ENCODE measurements at regions not wholly inside any gene's neighbourhood (a gene's known extent, or its start where the extent isn't known, plus 50 kb on each side); places are given as distances from the start of the nearest gene placed in this dataset.
A peak's percentile ranks its signal among the peaks of the same experiment; 100 is the strongest.

DNA sequence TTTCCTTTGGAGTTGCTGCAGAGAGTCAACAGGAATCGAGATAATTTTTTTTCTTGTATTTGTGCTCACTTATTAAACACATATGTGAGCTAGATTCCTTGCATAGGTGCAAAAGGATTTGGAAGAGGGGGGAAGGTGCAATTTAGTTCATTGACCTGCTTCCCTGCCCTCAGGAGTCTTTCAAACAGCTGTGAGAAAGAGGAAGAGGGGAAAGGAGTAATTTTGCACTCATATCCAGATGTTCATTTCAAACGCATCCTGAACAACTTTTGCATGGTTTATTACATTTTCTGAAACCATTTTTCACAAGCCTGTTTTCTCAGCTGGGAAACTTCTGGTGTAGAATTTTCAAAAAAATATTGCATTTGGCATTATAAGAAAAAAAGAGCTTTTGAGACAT lies 795.0 kb downstream of the MAFB start:
- TF ChIP-seq POLR2A (IDR thresholded peaks at IDR 0.05; ENCODE audit: low read length) (no peak), GATA1 (IDR thresholded peaks at IDR 0.05; ENCODE audit: low read depth, low read length) (no peak)
- no peak for DNase-seq

GRCh38 chr20:39893003-39893685 lies 795.9 kb downstream of the MAFB start:
- TF ChIP-seq GATA1 (IDR thresholded peaks at IDR 0.05; ENCODE audit: low read depth, low read length), result no peak
- TF ChIP-seq POLR2A (IDR thresholded peaks at IDR 0.05; ENCODE audit: low read length), result no peak
- no peak for DNase-seq

GRCh38 chr20:39890697-39891096 lies 798.3 kb downstream of the MAFB start:
- no peak for DNase-seq
- no peak for TF ChIP-seq POLR2A (IDR thresholded peaks at IDR 0.05; ENCODE audit: low read length)
- no peak for TF ChIP-seq GATA1 (IDR thresholded peaks at IDR 0.05; ENCODE audit: low read depth, low read length)

- no peak for TF ChIP-seq GATA1 (IDR thresholded peaks at IDR 0.05; ENCODE audit: low read depth, low read length)
- TF ChIP-seq POLR2A (IDR thresholded peaks at IDR 0.05; ENCODE audit: low read length), result no peak
- DNase-seq, result no peak
Observed at GRCh38 chr20:39888310-39888709, 800.7 kb downstream of the MAFB start.

DNA sequence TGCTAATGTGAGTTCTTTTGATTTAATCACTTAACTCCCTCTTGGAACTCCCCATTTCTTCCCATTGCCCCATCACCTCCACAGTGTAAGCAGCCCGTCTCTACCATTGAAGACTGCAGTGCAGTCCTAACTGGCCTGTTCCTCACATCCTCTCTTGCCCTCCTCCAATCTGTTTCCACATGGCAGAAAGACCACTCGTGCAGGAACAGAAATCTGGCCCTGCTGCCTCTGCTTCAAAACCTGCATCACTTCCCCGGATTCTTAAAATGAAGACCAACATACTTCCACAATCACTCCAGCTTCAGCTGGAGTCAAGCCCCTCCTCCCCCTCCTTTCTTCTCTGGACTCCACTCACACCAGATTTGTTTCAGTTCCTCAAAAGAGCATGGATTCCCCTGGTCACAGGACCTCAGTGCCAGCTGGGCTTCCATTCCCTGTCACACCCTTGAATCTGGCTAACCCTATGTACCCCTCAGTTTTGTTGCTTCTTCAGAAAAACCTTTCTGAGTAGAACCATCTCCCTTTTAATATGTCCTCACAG lies 802.3 kb downstream of the MAFB start:
- TF ChIP-seq POLR2A (IDR thresholded peaks at IDR 0.05; ENCODE audit: low read length) (no peak), GATA1 (IDR thresholded peaks at IDR 0.05; ENCODE audit: low read depth, low read length) (no peak)
- no peak for DNase-seq

DNA sequence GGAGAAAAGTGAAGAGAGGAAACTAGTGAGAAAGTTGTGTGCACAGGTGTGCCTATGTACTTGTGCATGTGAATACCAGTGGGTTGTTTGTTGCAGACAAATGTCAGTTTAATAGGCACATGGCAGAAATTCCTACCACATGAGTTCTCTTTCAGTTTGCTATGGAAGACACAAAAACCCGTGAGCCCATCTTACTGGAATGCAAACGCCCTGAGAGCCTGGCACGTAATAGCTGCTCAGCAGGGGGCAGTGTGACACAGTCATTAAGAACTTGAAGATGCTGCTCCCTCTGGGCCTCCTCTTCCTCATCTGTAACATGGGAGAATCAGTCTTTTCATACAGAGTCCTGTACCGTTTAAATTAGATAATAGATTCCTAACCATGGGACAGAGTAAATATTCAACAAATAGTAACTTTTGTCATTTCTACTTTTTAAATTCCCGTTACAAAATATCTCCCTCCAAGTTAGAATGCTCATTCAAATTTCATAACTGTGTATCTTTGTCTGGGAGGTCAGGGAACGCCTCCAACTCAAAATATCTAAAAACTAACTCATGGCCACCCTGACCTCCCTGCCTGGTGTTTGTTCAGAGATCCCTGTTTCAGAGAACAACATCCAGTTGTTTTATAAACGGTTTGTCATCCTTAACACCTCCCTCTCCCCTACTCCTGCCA lies 802.9 kb downstream of the MAFB start:
- DNase-seq, result peak; percentile 22 to 52
- TF ChIP-seq GATA1 (IDR thresholded peaks at IDR 0.05; ENCODE audit: low read depth, low read length) (no peak), POLR2A (IDR thresholded peaks at IDR 0.05; ENCODE audit: low read length) (no peak)

DNA sequence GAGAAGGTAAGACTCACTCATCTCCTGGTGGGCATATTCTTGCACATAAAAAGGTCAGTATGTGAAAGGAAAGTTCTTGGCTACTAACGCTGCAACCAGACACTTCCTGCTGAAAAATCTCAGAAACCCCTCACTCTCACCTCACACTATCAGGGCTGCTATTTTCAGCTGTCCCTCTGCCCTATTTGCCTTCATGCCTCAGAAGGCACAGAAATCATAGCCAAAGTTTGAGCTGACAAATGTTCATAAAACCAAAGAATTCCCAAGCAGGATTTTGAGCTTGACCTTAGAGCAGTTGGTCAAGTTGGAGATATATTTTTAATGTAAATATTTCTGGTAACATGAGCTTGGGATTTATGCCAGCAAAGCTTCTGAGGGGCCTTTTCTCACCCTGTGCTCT lies 806.2 kb downstream of the MAFB start:
- TF ChIP-seq POLR2A (IDR thresholded peaks at IDR 0.05; ENCODE audit: low read length), result no peak
- TF ChIP-seq GATA1 (IDR thresholded peaks at IDR 0.05; ENCODE audit: low read depth, low read length), result no peak
- no peak for DNase-seq

DNA sequence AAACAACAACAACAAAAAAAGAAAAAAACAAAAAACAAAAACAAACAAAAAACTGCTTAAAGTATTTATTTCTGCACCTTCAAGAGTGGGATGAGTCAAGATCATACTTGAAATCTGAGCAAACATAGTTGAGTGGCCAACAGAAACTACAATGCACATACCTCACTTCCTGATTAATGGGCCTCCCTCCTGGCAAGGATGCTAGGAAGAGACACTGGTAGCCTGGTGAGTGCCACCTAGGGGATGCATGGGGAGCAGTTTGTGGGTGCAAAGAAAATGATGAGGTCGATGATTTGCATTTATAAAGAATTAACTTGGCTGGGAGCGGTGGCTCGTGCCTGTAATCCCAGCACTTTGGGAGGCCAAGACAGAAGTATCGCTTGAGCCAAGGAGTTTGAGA lies 808.1 kb downstream of the MAFB start:
- no peak for TF ChIP-seq GATA1 (IDR thresholded peaks at IDR 0.05; ENCODE audit: low read depth, low read length)
- TF ChIP-seq POLR2A (IDR thresholded peaks at IDR 0.05; ENCODE audit: low read length), result no peak

GRCh38 chr20:39879296-39879695 lies 809.7 kb downstream of the MAFB start:
- DNase-seq, result no peak
- no peak for TF ChIP-seq POLR2A (IDR thresholded peaks at IDR 0.05; ENCODE audit: low read length)
- no peak for TF ChIP-seq GATA1 (IDR thresholded peaks at IDR 0.05; ENCODE audit: low read depth, low read length)

More for the DNA sequence above, 808.1 kb downstream of the MAFB start:
- no peak for DNase-seq

DNA sequence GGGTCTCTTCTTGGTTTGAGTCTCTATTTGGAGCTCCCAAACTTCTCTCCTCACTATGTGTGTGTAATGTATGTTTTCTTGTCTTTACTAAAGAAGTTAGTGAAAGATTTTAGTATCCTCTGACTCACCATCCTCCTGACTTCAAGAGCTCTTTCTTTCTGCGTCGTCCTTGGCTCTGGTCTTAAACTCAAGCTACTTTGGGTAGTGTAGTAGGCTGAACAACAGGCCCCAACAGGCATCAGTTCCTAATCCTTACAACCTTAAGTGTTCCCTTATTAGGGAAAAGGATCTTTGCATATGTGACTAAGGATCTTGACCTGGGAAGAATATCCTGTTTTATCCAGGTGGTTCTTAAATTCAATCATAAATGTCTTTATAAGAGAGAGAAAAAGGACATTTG lies 810.2 kb downstream of the MAFB start:
- no peak for DNase-seq
- TF ChIP-seq POLR2A (IDR thresholded peaks at IDR 0.05; ENCODE audit: low read length) (no peak), GATA1 (IDR thresholded peaks at IDR 0.05; ENCODE audit: low read depth, low read length) (no peak)

DNA sequence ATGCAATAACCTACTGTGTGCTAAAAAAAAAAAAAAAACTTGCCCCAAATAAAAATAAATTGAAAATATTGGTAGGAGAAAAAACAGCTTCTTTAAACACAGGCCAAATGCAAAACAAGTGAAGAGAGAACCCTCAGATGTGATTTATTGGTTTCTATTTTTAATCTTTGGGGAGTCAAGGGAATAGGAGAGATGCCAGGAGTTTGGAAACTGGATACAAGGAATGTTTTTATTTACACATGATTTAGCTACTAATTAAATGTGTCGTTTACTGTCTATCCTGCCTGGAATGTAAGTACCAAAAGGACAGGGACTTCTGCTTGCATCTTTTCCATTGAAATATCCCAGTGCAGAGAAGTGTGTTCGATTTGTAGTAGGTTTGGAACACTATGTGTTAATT lies 810.7 kb downstream of the MAFB start:
- no peak for DNase-seq
- no peak for TF ChIP-seq GATA1 (IDR thresholded peaks at IDR 0.05; ENCODE audit: low read depth, low read length)
- no peak for TF ChIP-seq POLR2A (IDR thresholded peaks at IDR 0.05; ENCODE audit: low read length)

DNA sequence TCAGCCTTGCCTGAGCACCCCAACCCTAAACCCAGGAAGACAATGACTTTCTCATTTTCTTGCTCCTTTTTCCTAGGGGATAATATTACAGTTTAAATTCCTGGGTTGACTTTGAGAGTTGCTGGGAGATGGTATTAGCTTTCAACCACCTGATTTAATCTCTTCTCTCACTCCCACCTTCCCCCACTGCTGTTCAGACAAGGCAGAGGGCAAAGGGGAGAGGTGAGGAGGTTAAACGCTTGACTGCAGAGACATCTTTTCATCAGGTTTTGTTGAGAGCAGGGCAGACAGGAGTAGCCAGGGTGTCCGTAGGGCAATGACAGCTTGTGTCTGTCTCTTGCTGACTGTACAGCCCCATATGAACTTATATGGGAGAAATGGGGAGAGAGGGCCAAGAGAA lies 811.2 kb downstream of the MAFB start:
- TF ChIP-seq POLR2A (IDR thresholded peaks at IDR 0.05; ENCODE audit: low read length) (no peak), GATA1 (IDR thresholded peaks at IDR 0.05; ENCODE audit: low read depth, low read length) (no peak)
- DNase-seq, result no peak

DNA sequence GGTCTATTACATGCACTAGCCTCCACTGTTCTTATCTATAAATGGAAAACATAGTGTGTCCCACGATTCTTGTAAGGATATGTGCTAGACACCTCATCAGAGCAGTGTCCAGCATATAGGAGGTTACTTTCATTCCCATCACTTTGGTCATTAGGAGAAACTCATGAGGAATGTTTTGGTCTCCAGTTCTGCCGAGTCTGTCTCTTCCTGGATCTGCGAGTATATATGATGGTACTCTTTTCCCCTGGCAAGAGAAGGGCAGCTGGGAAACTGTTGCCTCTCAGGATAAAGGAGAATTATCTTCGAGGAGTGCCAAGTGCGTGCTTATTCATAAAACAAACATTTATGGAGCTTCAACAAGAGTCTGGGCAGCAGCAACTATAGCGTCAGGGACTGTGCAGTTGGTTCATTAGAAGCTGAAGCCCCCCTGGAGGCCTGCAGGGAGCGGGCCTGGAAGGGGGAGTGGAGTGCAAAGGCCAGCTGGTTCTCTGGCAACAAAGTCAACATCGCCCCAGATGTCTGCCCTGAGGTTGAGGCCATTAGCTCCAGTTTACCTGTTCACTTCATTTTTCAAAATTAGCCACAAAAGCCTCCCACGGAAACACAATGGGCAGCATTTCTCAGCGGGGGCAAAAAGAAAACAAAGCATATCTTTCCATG lies 811.9 kb downstream of the MAFB start:
- TF ChIP-seq GATA1 (IDR thresholded peaks at IDR 0.05; ENCODE audit: low read depth, low read length) (no peak), POLR2A (IDR thresholded peaks at IDR 0.05; ENCODE audit: low read length) (no peak)
- no peak for DNase-seq

- no peak for DNase-seq
- TF ChIP-seq POLR2A (IDR thresholded peaks at IDR 0.05; ENCODE audit: low read length) (no peak), GATA1 (IDR thresholded peaks at IDR 0.05; ENCODE audit: low read depth, low read length) (no peak)
Observed at GRCh38 chr20:39875492-39876110, 813.4 kb downstream of the MAFB start.
